Memory B cell (primary cell): ENCODE measurements at regions not wholly inside any gene's neighbourhood (a gene's known extent, or its start where the extent isn't known, plus 50 kb on each side); places are given as distances from the start of the nearest gene placed in this dataset.
"Not testable (repeated sequence)": the region's sequence is repeated elsewhere in the genome, so short reads cannot be mapped to it uniquely, and the experiment has no call there.

ENCODE experiments used
- ATAC-seq: fragments of 150-1000 bp; cut with Tn5 transposase; 2 replicates; pipeline ENCODE4 v1.10.0; 2021; ENCODE audit warnings: low read depth, mild to moderate bottlenecking, moderate library complexity
- DNase-seq, 2 donors: peaks; one replicate each; pipeline ENCODE4 v3.0.0; 2022; ENCODE audit warnings: low spot score in 2 of 2
- H3K27ac Mint-ChIP-seq: one replicate; pipeline ENCODE4 v1.8.0; 2022; ENCODE audit warnings: mild to moderate bottlenecking, moderate library complexity, mixed read lengths
- H3K27me3 Mint-ChIP-seq: one replicate; pipeline ENCODE4 v1.8.0; 2022; ENCODE audit warnings: mixed read lengths
- H3K36me3 Mint-ChIP-seq: one replicate; pipeline ENCODE4 v1.8.0; 2022; ENCODE audit warnings: mild to moderate bottlenecking, mixed read lengths
- H3K4me1 Mint-ChIP-seq: one replicate; pipeline ENCODE4 v1.8.0; 2022; ENCODE audit warnings: mixed read lengths
- H3K4me3 Mint-ChIP-seq: one replicate; pipeline ENCODE4 v1.8.0; 2022; ENCODE audit warnings: mild to moderate bottlenecking, moderate library complexity, mixed read lengths
- H3K9me3 Mint-ChIP-seq: one replicate; pipeline ENCODE4 v1.8.0; 2022; ENCODE audit warnings: mixed read lengths

DNA sequence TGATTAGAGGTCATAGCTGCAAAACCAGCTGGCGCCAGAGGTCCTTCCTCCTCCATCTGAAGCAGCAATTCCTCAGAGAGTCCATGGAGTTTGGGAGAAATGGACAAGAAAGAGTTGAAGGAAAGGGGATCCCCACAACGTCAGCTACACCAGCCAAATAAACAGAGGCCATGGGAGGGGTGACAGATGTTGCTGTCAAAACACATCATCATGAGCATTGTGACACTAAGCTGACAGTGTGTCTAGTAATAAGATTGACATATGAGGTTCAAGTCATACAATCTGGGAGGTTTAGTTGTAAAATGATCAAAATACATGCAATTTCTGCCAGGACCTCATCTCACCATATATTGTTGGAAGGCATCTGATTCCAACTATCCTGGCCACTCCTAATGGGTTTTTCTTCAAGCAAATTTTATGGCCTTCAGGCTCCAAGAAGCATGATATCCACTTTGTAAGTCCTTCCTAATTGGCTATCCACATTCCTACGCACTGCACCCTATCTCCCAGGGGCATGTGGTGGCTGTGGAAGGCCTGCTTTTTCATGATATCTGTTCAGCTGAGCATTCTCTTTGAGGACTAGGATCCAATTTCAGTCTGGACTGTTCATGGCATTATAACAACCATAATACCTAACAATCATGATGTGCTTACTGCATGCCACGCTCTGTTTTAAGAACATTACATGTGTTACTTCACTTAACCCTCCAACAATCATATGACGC, 335.0 kb upstream of the ID2 start:
- no peak for DNase-seq
- Mint-ChIP-seq H3K9me3 (no peaks in the 10 kb centered on the region), H3K4me3 (no peak overlapping the region), H3K36me3 (no peaks in the 10 kb centered on the region), H3K27me3 (peaks cover 7% of the 10 kb centered on the region), H3K4me1 (no peaks in the 10 kb centered on the region), H3K27ac (no peak overlapping the region)
- no peak for ATAC-seq

DNA sequence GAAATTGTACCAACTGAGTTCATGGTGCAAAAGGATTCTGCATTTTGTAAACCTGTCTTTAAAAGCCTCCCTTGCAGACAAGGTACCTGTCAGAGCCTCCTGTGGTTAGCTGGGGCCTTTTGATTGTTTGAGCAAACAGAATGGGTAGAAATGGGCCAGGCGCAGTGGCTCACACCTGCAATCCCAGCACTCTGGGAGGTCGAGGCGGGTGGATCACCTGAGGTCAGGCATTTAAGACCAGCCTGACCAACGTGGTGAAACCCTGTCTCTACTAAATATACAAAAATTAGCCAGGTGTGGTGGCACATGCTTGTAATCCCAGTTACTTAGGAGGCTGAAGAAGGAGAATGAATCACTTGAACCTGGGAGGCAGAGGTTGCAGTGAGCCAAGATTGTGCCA, 332.9 kb upstream of the ID2 start:
- not testable (repeated sequence) for H3K4me3 Mint-ChIP-seq, H3K4me1 Mint-ChIP-seq, H3K27ac Mint-ChIP-seq, DNase-seq, H3K36me3 Mint-ChIP-seq, H3K9me3 Mint-ChIP-seq, ATAC-seq
- H3K27me3 Mint-ChIP-seq = peaks cover 12% of the 10 kb centered on the region

DNA sequence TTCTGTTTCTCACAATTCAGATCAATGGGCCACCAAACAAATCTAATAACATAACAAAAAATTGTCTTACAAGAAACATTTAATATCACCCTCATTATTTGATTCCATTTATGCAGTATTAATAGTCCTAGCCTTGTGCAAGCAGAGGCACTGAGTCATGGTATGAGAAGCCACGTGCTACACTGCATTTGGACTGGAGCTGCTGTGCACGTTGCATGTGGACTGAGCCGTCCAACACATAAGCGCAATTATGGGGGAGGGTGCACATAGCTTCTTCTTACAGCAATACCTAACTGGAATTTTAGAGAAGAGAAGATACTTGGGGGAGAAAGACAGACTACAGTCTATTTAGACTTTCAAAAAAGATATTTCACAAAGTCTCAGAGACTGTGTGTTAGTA, 329.6 kb upstream of the ID2 start:
- DNase-seq (no peak), ATAC-seq (no peak)
- no peaks in the 10 kb centered on the region for H3K36me3 Mint-ChIP-seq
- no peaks in the 10 kb centered on the region for H3K9me3 Mint-ChIP-seq
- no peak overlapping the region for H3K4me3 Mint-ChIP-seq
- H3K4me1 Mint-ChIP-seq = no peaks in the 10 kb centered on the region
- H3K27me3 Mint-ChIP-seq = peaks cover 13% of the 10 kb centered on the region
- H3K27ac Mint-ChIP-seq = no peak overlapping the region

DNA sequence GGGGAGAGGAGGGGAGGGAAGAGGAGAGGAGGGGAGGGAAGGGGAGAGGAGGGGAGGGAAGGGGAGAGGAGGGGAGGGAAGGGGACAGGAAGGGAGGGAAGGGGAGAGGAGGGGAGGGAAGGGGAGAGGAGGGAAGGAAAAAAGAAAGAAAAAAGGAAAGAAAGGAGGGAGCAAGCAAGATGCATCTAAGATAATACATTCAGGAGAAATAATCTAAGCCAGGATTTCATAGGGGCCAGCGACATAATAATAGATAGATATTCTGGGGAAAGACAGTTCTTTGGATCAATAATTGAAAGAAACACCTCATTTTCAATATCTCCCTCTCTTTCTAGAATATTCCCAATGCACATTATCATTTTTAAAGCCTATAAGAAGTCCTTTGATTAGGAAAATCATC, 328.9 kb upstream of the ID2 start:
- no peaks in the 10 kb centered on the region for H3K4me1 Mint-ChIP-seq
- H3K27ac Mint-ChIP-seq = no peak overlapping the region
- H3K27me3 Mint-ChIP-seq = peaks cover 13% of the 10 kb centered on the region
- H3K36me3 Mint-ChIP-seq = no peaks in the 10 kb centered on the region
- ATAC-seq (no peak), DNase-seq (no peak)
- H3K9me3 Mint-ChIP-seq = no peaks in the 10 kb centered on the region
- no peak overlapping the region for H3K4me3 Mint-ChIP-seq

DNA sequence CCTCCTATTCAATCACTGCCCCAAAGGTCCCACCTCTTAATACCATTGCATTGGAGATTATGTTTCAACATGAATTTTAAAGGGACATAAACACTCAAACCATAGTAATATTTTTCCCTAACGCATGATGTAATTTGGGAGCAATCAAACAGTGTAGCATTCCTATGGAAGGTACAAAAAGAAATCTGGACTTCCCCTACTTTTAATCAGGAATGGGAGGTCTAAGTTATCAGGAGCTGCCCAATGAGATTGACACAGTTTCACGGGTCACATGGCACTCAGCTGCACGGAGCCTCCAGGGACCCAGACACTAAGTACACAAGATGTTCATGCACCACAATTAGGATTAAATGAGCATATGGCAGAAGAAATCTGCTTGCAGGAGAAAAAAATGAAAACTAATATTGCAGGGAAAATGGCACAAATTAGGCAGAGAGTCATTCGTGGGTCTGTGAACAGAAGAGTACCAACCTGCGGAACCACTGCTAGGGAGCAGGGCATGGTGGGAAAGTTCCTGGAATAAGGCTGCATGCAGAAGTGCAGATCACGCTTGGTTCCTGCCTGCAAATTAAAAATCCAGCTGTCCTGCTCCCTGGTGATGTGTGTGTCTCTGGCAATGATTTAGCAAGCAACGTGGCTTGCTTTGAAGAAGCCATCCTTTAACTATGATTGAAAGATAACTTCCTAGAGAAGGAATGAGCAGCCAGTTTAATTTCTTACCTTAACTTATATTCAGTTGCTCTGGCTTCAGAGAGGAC, 326.6 kb upstream of the ID2 start:
- Mint-ChIP-seq H3K9me3 (no peaks in the 10 kb centered on the region), H3K4me3 (no peak overlapping the region), H3K36me3 (no peaks in the 10 kb centered on the region), H3K27me3 (peaks cover 13% of the 10 kb centered on the region), H3K27ac (no peak overlapping the region), H3K4me1 (no peaks in the 10 kb centered on the region)
- no peak for DNase-seq
- no peak for ATAC-seq

DNA sequence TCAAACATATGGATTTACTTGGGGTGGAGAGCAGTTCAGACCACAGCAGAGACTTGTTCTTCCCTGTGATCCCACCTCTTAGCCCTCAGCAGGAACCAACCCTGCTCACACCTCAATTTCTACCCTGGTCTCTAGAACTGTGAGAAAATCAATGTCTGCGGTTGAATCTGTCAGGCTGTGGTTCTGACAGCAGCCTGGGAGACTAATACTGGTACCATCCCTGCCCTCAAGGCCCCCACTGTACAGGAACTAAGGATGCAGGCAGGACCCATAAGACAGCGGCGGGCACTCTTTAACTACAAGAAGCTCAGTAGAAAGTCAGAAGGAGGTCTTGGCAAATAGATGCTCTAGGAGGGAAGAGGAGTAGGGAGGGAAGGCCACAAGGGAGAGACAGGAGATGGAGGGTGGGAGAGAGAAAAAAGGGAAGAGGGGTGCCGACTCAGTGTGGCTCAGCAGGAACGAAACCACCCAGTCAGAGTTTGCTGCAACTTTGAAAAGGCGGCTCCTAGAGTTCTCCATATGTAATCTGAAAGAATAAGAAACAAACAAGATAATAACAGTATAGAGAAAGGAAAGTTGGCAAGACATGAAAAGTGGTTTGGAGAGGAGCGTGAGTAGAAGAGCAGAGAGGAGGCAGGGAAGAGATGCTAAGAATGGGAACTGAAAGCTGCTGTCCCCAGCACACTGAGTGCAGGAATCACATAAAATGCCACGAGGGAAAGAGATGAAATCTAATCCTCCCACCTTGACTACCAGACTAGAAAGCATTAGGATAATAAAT, 323.9 kb upstream of the ID2 start:
- Mint-ChIP-seq H3K4me3 (no peak overlapping the region), H3K27me3 (peaks cover 3% of the 10 kb centered on the region), H3K4me1 (no peaks in the 10 kb centered on the region), H3K36me3 (no peaks in the 10 kb centered on the region), H3K9me3 (no peaks in the 10 kb centered on the region), H3K27ac (no peak overlapping the region)
- DNase-seq = no peak
- no peak for ATAC-seq

DNA sequence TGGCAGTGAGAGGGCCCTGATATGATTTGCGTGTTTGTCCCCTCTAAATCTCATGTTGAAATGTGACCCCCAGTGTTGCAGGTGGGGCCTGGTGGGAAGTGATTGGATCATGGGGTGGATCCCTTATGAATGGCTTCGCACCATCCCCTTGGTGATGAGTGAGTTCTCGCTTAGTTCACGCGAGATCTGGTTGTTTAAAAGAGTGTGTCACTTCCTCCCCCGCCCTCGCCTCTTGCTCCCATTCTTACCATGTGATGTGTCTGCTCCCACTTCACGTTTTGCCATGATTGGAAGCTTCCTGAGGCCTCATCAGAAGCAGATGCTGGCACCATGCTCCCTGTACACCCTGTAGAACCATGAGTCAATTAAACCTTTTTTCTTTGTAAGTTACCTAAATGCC, 319.9 kb upstream of the ID2 start:
- Mint-ChIP-seq H3K4me1 (no peaks in the 10 kb centered on the region), H3K27me3 (peaks cover 7% of the 10 kb centered on the region), H3K4me3 (no peak overlapping the region), H3K27ac (no peak overlapping the region), H3K9me3 (no peaks in the 10 kb centered on the region), H3K36me3 (no peaks in the 10 kb centered on the region)
- DNase-seq = no peak
- ATAC-seq = no peak

DNA sequence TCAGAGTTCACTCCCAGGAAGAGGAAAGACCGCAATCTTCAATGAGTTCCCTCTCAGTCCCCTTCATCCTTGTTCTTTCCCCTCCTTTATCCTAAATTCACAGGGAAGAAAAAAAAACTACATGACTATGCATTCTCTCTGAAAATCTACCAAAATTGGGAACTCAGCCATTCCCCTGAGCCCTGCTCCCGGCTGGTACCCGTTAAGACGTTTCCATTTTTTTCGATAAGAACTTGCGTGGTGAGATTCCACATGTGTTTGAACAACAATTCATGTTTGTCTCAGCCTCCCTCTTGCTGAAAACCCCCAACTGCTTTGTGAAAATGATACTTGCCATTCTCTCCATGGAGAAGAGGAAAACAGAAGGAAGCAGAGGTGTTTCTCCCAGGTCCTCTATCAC, 318.7 kb upstream of the ID2 start:
- DNase-seq (no peak), ATAC-seq (no peak)
- Mint-ChIP-seq H3K36me3 (no peaks in the 10 kb centered on the region), H3K4me1 (no peaks in the 10 kb centered on the region), H3K27me3 (peaks cover 5% of the 10 kb centered on the region), H3K27ac (no peak overlapping the region), H3K4me3 (no peak overlapping the region), H3K9me3 (no peaks in the 10 kb centered on the region)

DNA sequence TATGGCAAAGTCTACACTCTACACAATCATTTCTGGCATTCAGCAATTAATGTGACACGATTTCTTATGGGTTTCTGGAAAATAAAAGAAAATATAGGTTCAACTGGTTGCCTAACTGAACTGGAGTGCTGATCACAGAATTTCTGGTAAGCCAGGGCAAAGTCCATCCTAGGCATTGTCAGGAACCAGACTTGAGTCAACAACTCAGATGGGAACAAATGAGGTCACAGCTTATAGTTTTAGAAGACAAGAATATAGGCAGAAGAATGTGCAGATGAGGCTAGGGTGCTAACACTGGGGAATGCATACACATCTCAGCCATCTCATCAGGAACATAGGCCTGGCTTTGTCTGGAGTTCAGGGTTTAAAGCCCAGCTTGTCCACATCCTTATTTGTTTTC, 317.2 kb upstream of the ID2 start:
- ATAC-seq (no peak), DNase-seq (no peak)
- H3K4me3 Mint-ChIP-seq = no peak overlapping the region
- no peaks in the 10 kb centered on the region for H3K9me3 Mint-ChIP-seq
- no peak overlapping the region for H3K27ac Mint-ChIP-seq
- H3K27me3 Mint-ChIP-seq = peaks cover 8% of the 10 kb centered on the region
- H3K4me1 Mint-ChIP-seq = no peaks in the 10 kb centered on the region
- H3K36me3 Mint-ChIP-seq = no peaks in the 10 kb centered on the region

DNA sequence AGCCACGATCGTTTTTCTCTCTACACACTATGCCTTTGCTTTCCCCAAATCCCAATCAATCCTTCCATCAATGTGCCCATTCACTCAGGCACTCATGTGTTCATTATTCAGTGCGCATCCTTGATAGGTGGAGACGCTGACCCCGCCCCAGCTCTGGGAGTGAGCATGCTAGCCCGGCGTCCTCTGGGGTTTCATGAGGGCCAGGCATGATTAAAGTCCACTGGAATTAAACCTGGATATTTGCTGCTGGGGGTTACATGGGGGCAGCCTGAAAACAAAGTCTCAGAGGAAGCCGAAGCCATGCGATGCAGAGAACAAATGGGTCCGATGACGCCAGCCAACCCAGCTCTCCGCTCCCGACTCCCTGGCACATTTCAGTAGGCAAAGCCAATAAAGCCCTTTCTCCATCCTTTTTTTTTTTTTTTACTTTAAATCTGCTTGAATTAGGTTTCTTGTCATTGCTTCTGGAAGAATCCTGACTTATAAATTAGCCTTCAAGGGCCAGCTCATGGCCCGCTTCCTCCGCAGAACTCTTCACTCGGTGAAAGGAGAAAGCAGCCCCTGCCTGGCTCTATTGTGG, 316.4 kb upstream of the ID2 start:
- H3K27ac Mint-ChIP-seq = no peak overlapping the region
- H3K27me3 Mint-ChIP-seq = peaks cover 12% of the 10 kb centered on the region
- H3K36me3 Mint-ChIP-seq = no peaks in the 10 kb centered on the region
- DNase-seq (no peak), ATAC-seq (no peak)
- no peaks in the 10 kb centered on the region for H3K4me1 Mint-ChIP-seq
- no peaks in the 10 kb centered on the region for H3K9me3 Mint-ChIP-seq
- H3K4me3 Mint-ChIP-seq = no peak overlapping the region

DNA sequence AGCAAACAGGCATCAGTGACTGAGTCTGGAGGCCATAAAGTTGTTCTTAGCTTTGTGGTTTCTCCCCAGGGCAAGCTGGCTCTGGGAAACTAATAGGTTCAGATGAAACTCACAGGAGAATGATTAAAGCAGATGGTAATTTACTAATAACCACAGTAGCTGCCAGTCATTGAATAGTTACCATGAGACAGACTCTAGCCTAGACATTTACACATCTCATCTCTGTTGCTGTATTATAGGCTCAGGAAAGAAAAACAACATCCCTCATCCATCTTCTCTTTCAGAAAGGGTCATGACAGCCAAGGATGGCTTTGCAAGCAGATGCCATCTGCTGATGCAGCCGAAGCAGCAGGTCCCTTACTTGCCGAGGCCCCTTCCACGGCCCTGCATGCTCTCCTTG, 314.0 kb upstream of the ID2 start:
- DNase-seq (no peak), ATAC-seq (no peak)
- no peaks in the 10 kb centered on the region for H3K36me3 Mint-ChIP-seq
- no peak overlapping the region for H3K4me3 Mint-ChIP-seq
- H3K9me3 Mint-ChIP-seq = peaks cover 2% of the 10 kb centered on the region
- no peaks in the 10 kb centered on the region for H3K4me1 Mint-ChIP-seq
- H3K27me3 Mint-ChIP-seq = peaks cover 20% of the 10 kb centered on the region
- no peak overlapping the region for H3K27ac Mint-ChIP-seq

DNA sequence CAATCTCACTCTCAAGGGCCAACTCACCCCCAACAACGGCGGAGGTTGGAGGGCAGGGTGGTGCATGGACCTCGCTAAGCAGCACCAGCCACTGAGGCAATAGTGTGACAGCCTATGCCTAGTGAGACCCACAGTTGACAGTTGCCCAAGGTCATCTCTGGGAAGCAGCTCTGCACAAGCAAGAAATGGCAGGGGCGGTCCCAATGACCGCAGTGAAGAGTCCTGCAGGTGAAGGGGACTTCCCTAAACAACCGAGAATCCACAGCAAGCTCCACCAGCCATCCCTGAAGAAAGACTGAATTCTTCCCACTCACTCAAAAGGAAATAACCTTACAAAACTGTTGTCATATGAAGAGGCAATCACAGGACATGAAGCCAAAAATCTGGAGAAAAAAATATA, 313.4 kb upstream of the ID2 start:
- no peak overlapping the region for H3K27ac Mint-ChIP-seq
- DNase-seq (no peak), ATAC-seq (no peak)
- H3K36me3 Mint-ChIP-seq = peaks cover 2% of the 10 kb centered on the region
- peaks cover 6% of the 10 kb centered on the region for H3K9me3 Mint-ChIP-seq
- H3K4me3 Mint-ChIP-seq = no peak overlapping the region
- no peaks in the 10 kb centered on the region for H3K4me1 Mint-ChIP-seq
- peaks cover 23% of the 10 kb centered on the region for H3K27me3 Mint-ChIP-seq

DNA sequence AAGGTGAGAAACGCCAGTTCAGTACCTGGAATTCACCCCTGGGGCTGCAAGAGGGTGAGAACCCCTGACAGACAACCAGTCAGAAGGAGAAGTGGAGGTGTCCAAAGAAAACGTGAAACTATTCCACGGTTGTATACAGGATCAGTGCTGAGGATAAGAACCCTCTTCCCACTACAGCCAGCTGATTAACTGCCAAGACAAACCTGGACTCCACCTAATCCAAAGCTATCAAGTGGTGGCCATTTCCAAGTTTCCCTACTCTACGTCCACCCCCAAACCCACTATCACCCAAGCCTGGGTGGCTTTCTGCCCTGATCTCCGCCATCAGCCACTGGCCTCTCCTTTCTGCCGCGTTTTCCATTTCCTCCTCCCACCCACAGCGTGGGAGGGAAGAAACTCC, 312.3 kb upstream of the ID2 start:
- Mint-ChIP-seq H3K36me3 (peaks cover 2% of the 10 kb centered on the region), H3K27me3 (peaks cover 23% of the 10 kb centered on the region), H3K4me3 (no peak overlapping the region), H3K9me3 (peaks cover 6% of the 10 kb centered on the region), H3K27ac (no peak overlapping the region), H3K4me1 (no peaks in the 10 kb centered on the region)
- no peak for ATAC-seq
- no peak for DNase-seq

DNA sequence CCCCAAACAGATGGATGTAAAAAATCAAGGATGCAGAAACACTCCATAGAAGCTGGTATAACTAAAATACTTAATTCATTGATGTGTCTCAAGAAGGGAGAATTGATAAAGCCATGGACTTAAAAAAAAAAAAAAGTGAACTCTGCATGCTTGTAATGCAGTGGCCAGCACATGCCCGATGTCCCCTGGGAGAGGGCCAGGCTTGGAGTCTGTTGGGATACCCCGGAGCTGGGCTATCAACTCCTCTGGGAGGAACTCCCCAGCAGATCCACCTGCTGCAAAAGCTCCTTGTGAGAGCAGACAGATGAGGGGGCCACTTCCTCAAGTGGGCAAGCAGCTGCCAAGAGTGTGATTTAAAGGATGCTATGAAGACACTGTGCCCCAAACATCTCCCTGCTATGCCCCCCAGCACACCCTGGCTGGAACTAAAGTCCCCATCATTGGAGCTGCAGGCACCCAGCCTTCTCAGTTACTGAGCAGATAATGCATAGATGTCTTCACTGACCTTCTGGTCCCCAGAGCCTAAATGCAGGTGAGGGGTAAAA, 311.5 kb upstream of the ID2 start:
- H3K4me1 Mint-ChIP-seq = no peaks in the 10 kb centered on the region
- H3K27ac Mint-ChIP-seq = no peak overlapping the region
- no peak overlapping the region for H3K4me3 Mint-ChIP-seq

More for the DNA sequence above, 311.5 kb upstream of the ID2 start:
- DNase-seq (no peak), ATAC-seq (no peak)
- H3K36me3 Mint-ChIP-seq = peaks cover 2% of the 10 kb centered on the region
- H3K27me3 Mint-ChIP-seq = peaks cover 26% of the 10 kb centered on the region
- peaks cover 6% of the 10 kb centered on the region for H3K9me3 Mint-ChIP-seq
